ENCODE measurements at regions not wholly inside any gene's neighbourhood (a gene's known extent, or its start where the extent isn't known, plus 50 kb on each side); places are given as distances from the start of the nearest gene placed in this dataset.

DNA sequence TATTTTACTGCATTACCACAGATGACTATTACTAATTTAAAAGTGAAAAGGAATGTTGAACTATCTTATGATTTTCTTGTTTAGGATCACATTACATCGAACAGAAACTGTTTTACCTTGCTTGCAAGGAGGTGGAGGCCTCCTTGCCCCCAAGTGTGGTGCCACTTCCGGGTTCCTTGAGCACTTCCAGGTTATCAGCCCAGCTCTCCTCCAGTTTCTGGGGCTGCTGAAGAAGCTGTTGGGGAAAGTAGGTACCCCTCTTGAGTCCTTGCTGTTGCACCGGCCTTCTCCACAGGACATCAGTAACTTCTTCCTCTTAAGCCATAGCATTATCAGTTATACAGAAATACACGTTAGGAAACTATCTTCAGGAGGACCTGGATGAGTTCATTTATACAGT is 278.2 kb downstream of the DMRT2 start:
- Histone ChIP-seq H3K4me3 (ENCODE audit: low read depth, low read length, poor library complexity, severe bottlenecking) (no peak overlapping the region), H3K9me2 (ENCODE audit: insufficient read depth, low read length) (no peaks in the 10 kb centered on the region), H3K9me3 (ENCODE audit: low read length) (no peaks in the 10 kb centered on the region), H3K4me1 (ENCODE audit: insufficient read depth, low read length, poor library complexity, severe bottlenecking) (no peaks in the 10 kb centered on the region), H3K4me2 (ENCODE audit: low read length) (no peak overlapping the region), H3K79me2 (ENCODE audit: insufficient read depth, low read depth, low read length) (no peaks in the 10 kb centered on the region), H4K20me1 (ENCODE audit: insufficient read depth, low read length) (no peaks in the 10 kb centered on the region), H2AFZ (ENCODE audit: low read length) (peak overlapping the region; percentile 35; the same call in 1 of the 2 replicates), H3K27ac (ENCODE audit: low read depth, low read length, poor library complexity, severe bottlenecking) (no peak overlapping the region), H3K36me3 (ENCODE audit: insufficient read depth, low read length) (no peaks in the 10 kb centered on the region)
- no peak for DNase-seq (ENCODE audit: low spot score)
- intact Hi-C loops (cut with micrococcal nuclease; ENCODE audit: unreplicated experiment): no loop called here
- CTCF ChIA-PET (ENCODE audit: unreplicated experiment): no interaction called here
- BruUV-seq (replicated peaks): no TSS peak
- POLR2A ChIA-PET: no interaction called here
- TF ChIP-seq EZH2phosphoT487 (IDR thresholded peaks at IDR 0.05; ENCODE audit: borderline replicate concordance, low read depth, low read length): no peak
- TF ChIP-seq, protein P1, sequence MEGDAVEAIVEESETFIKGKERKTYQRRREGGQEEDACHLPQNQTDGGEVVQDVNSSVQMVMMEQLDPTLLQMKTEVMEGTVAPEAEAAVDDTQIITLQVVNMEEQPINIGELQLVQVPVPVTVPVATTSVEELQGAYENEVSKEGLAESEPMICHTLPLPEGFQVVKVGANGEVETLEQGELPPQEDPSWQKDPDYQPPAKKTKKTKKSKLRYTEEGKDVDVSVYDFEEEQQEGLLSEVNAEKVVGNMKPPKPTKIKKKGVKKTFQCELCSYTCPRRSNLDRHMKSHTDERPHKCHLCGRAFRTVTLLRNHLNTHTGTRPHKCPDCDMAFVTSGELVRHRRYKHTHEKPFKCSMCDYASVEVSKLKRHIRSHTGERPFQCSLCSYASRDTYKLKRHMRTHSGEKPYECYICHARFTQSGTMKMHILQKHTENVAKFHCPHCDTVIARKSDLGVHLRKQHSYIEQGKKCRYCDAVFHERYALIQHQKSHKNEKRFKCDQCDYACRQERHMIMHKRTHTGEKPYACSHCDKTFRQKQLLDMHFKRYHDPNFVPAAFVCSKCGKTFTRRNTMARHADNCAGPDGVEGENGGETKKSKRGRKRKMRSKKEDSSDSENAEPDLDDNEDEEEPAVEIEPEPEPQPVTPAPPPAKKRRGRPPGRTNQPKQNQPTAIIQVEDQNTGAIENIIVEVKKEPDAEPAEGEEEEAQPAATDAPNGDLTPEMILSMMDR (conservative IDR thresholded peaks at IDR 0.05; ENCODE audit: low read length): no peak

DNA sequence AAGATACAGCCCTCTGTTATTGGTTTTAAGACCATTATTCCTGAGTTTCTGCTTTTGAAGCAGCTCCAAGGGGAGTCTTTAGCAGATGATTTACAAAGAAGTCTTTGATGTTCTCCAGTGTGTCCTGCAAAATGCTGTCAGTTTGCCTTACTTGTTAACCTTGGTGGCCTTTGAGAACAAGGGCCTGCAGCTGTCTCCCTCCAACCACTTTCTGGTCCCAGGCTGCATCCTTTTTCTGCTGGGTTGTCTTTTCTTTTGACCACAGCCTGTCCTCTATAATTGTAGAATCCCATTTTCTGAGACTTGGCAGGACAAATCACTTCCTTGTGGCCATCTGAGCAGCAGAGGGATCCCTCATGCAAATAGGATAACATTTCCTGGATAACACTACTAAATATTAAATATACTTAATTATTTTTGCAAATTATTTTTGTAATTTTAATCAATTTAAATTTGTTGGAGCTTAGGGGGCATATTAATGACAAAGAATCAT is 281.4 kb downstream of the DMRT2 start:
- Histone ChIP-seq H3K4me2 (ENCODE audit: low read length) (no peak overlapping the region), H3K4me3 (ENCODE audit: low read depth, low read length, poor library complexity, severe bottlenecking) (no peak overlapping the region), H4K20me1 (ENCODE audit: insufficient read depth, low read length) (no peaks in the 10 kb centered on the region), H3K9me2 (ENCODE audit: insufficient read depth, low read length) (no peaks in the 10 kb centered on the region), H3K36me3 (ENCODE audit: insufficient read depth, low read length) (no peaks in the 10 kb centered on the region), H3K9me3 (ENCODE audit: low read length) (no peaks in the 10 kb centered on the region), H3K27ac (ENCODE audit: low read depth, low read length, poor library complexity, severe bottlenecking) (no peak overlapping the region), H3K4me1 (ENCODE audit: insufficient read depth, low read length, poor library complexity, severe bottlenecking) (no peaks in the 10 kb centered on the region), H2AFZ (ENCODE audit: low read length) (no peak overlapping the region), H3K79me2 (ENCODE audit: insufficient read depth, low read depth, low read length) (no peaks in the 10 kb centered on the region)
- no TSS peak for BruUV-seq (replicated peaks)
- POLR2A ChIA-PET: interaction anchor here (0.6 kb wide), 1 partner anchor 54 kb away, joined by 3 read pairs; no protein-coding TSS in a partner anchor
- DNase-seq (ENCODE audit: low spot score): no peak
- CTCF ChIA-PET (ENCODE audit: unreplicated experiment): no interaction called here
- intact Hi-C loops (cut with micrococcal nuclease; ENCODE audit: unreplicated experiment): no loop called here
- no peak for TF ChIP-seq EZH2phosphoT487 (IDR thresholded peaks at IDR 0.05; ENCODE audit: borderline replicate concordance, low read depth, low read length)
- TF ChIP-seq, protein P1 (conservative IDR thresholded peaks at IDR 0.05; ENCODE audit: low read length): no peak

DNA sequence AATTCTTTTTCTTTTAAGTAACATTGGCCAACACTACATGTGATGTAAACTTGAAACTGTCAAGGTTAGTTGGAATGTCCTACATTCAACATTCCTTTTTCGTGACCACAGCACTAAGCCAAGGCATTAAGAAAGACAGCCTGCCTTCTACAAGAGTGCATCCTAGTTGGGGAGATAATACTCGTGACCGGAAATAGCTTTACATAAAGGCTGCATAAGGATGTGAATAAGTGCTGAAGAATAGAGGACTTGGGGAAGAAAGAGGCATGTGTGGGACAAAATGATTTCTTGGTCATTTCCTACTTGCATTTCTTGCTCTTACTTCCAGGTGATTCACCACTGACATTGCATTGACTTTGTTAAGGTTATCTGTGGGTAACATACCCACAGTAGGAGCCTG is 282.0 kb downstream of the DMRT2 start:
- intact Hi-C loops (cut with micrococcal nuclease; ENCODE audit: unreplicated experiment): no loop called here
- H3K4me3 ChIP-seq (ENCODE audit: low read depth, low read length, poor library complexity, severe bottlenecking): no peak overlapping the region
- no peak overlapping the region for H2AFZ ChIP-seq (ENCODE audit: low read length)
- ChIA-PET CTCF (ENCODE audit: unreplicated experiment) (no interaction called here), POLR2A (interaction anchor here (0.6 kb wide), 1 partner anchor 54 kb away, joined by 3 read pairs; no protein-coding TSS in a partner anchor)
- H3K4me2 ChIP-seq (ENCODE audit: low read length): no peak overlapping the region
- no peak overlapping the region for H3K27ac ChIP-seq (ENCODE audit: low read depth, low read length, poor library complexity, severe bottlenecking)
- no peaks in the 10 kb centered on the region for H4K20me1 ChIP-seq (ENCODE audit: insufficient read depth, low read length)
- no peaks in the 10 kb centered on the region for H3K36me3 ChIP-seq (ENCODE audit: insufficient read depth, low read length)
- no peak for DNase-seq (ENCODE audit: low spot score)
- no peaks in the 10 kb centered on the region for H3K79me2 ChIP-seq (ENCODE audit: insufficient read depth, low read depth, low read length)
- H3K9me3 ChIP-seq (ENCODE audit: low read length): no peaks in the 10 kb centered on the region
- H3K9me2 ChIP-seq (ENCODE audit: insufficient read depth, low read length): no peaks in the 10 kb centered on the region
- no peak for TF ChIP-seq EZH2phosphoT487 (IDR thresholded peaks at IDR 0.05; ENCODE audit: borderline replicate concordance, low read depth, low read length)
- TF ChIP-seq, protein P1 (conservative IDR thresholded peaks at IDR 0.05; ENCODE audit: low read length): no peak
- no peaks in the 10 kb centered on the region for H3K4me1 ChIP-seq (ENCODE audit: insufficient read depth, low read length, poor library complexity, severe bottlenecking)
- no TSS peak for BruUV-seq (replicated peaks)

Data from OCI-LY7 (cell line).